Kidney (tissue), 13 donors: ENCODE measurements at regions not wholly inside any gene's neighbourhood (a gene's known extent, or its start where the extent isn't known, plus 50 kb on each side); places are given as distances from the start of the nearest gene placed in this dataset.

Experiments used
- DNase-seq, 5 donors: peaks; one replicate each; pipeline ENCODE4 v3.0.0-alpha.2; 2013 to 2020
- FAIRE-seq: peaks from 2 replicates; lab custom pipeline; 2012; peaks lifted over from hg19 to GRCh38; lab: Jason Lieb, UNC
- H3K27ac ChIP-seq, 2 donors: one replicate each; pipeline ENCODE4 v1.7.0; 2013; ENCODE audit warnings: low read depth in 2 of 2, low read length in 2 of 2, inconsistent platforms in 1 of 2
- H3K27me3 ChIP-seq: one replicate; pipeline ENCODE4 v1.7.1; 2013; ENCODE audit warnings: low read length, inconsistent platforms; ENCODE audit not compliant: control insufficient read depth, insufficient read depth
- H3K36me3 ChIP-seq, 3 donors: one replicate each; pipeline versions ENCODE4 v1.7.0 to v1.7.1; 2013; ENCODE audit warnings: low read length in 3 of 3, control low read depth in 1 of 3, inconsistent platforms in 1 of 3; ENCODE audit not compliant: insufficient read depth in 3 of 3, control insufficient read depth in 2 of 3
- H3K4me1 ChIP-seq, 3 donors: one replicate each; pipeline versions ENCODE4 v1.7.0 to v1.7.1; 2013; ENCODE audit warnings: low read length in 3 of 3, inconsistent platforms in 1 of 3, low read depth in 1 of 3; ENCODE audit not compliant: control insufficient read depth in 2 of 3, insufficient read depth in 2 of 3
- H3K4me3 ChIP-seq, 3 donors: one replicate each; pipeline versions ENCODE4 v1.7.0 to v1.8.1; 2013; ENCODE audit warnings: low read length in 3 of 3, control low read depth in 1 of 3, inconsistent platforms in 1 of 3
- H3K9ac ChIP-seq, 3 donors: one replicate each; pipeline versions ENCODE4 v1.7.0 to v1.7.1; 2013; ENCODE audit warnings: low read length in 3 of 3, control low read depth in 1 of 3, inconsistent platforms in 1 of 3
- H3K9me3 ChIP-seq, 3 donors: one replicate each; pipeline versions ENCODE4 v1.7.0 to v1.7.1; 2013; ENCODE audit warnings: low read length in 3 of 3, control low read depth in 1 of 3, inconsistent platforms in 1 of 3; ENCODE audit not compliant: control insufficient read depth in 2 of 3, insufficient read depth in 1 of 3
- CTCF ChIP-seq: IDR thresholded peaks from 3 replicates; pipeline ENCODE4 v1.5.1; 2012; ENCODE audit warnings: mild to moderate bottlenecking, moderate library complexity, borderline replicate concordance; ENCODE audit not compliant: insufficient read depth; ENCODE audit errors: extremely low read depth
- intact Hi-C: fragments of 100-400 bp; cut with DNase I; formaldehyde crosslinking; loops from one replicate; pipeline ENCODE4 v1.11.1; 2022
- donor health status: control.
- donor health status: control.
- donor health status: control.
- donor health status: control.
- donor health status: control.
- donor health status: DM: yes; HTN: yes; CAD: no.
- donor health status: Normal renal cell carcinoma (clear cell type).

GRCh38 chr15:31440754-31441311 lies 114.2 kb downstream of the KLF13 start:
- no peak for FAIRE-seq
- H3K9me3 ChIP-seq = no peaks in the 10 kb centered on the region
- peak; percentile 25 to 88 (median 62) for DNase-seq
- no peak for TF ChIP-seq CTCF
- no peak overlapping the region for H3K27ac ChIP-seq
- peak overlapping the region in 2 of 3 donors; percentile 14 to 15 for H3K9ac ChIP-seq
- peaks cover 0 to 4% (median 3%) of the 10 kb centered on the region in 3 donors for H3K4me1 ChIP-seq
- peak overlapping the region in 2 of 3 donors; percentile 51 to 66 for H3K4me3 ChIP-seq
- H3K27me3 ChIP-seq = no peaks in the 10 kb centered on the region
- H3K36me3 ChIP-seq = no peaks in the 10 kb centered on the region
- intact Hi-C loops = no loop called here

GRCh38 chr15:31442226-31442625 lies 115.6 kb downstream of the KLF13 start:
- Histone ChIP-seq H3K27me3 (no peaks in the 10 kb centered on the region), H3K9me3 (no peaks in the 10 kb centered on the region), H3K4me1 (peaks cover 0 to 4% (median 3%) of the 10 kb centered on the region in 3 donors), H3K9ac (no peak overlapping the region), H3K4me3 (no peak overlapping the region), H3K36me3 (no peaks in the 10 kb centered on the region), H3K27ac (no peak overlapping the region)
- intact Hi-C loops = no loop called here
- no peak for FAIRE-seq
- TF ChIP-seq CTCF = no peak
- no peak for DNase-seq

- no peak for TF ChIP-seq CTCF
- intact Hi-C loops = no loop called here
- FAIRE-seq (no peak), DNase-seq (no peak)
- Histone ChIP-seq H3K27ac (no peak overlapping the region), H3K4me3 (no peak overlapping the region), H3K36me3 (no peaks in the 10 kb centered on the region), H3K27me3 (no peaks in the 10 kb centered on the region), H3K4me1 (peaks cover 0 to 4% (median 3%) of the 10 kb centered on the region in 3 donors), H3K9ac (no peak overlapping the region), H3K9me3 (no peaks in the 10 kb centered on the region)
These were observed 116.1 kb downstream of the KLF13 start for GRCh38 chr15:31442699-31443111.

- DNase-seq (no peak), FAIRE-seq (no peak)
- no peaks in the 10 kb centered on the region for H3K9me3 ChIP-seq
- no peak overlapping the region for H3K27ac ChIP-seq
- no peak overlapping the region for H3K9ac ChIP-seq
- intact Hi-C loops = no loop called here
- no peaks in the 10 kb centered on the region for H3K27me3 ChIP-seq
- no peak overlapping the region for H3K4me3 ChIP-seq
- no peak for TF ChIP-seq CTCF
- H3K4me1 ChIP-seq = peaks cover 0 to 4% (median 3%) of the 10 kb centered on the region in 3 donors
- H3K36me3 ChIP-seq = no peaks in the 10 kb centered on the region
These were observed 118.2 kb downstream of the KLF13 start for GRCh38 chr15:31444844-31445243.
